ENCODE measurements at regions not wholly inside any gene's neighbourhood (a gene's known extent, or its start where the extent isn't known, plus 50 kb on each side); places are given as distances from the start of the nearest gene placed in this dataset.

DNA sequence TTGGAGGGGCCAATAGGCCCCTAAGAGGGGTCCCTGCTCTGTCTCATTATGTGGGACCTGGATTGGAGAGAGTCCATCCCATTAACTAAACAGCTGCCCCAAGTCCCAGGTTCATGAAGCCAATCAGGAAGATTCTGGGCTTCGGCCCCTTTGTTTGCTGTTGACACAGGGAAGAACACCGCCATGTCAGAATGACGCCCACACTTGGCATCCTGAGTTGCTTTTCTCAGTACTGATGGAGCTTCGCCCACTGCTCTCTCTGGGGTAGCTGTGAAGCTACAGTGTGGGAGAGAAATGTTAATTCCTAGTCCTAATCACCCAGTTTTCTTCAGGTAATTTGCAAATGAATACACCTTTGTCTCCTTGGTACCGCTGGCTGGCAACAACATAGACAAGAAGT is 264.7 kb downstream of the GLRX3 start:
- TF ChIP-seq, protein P1, sequence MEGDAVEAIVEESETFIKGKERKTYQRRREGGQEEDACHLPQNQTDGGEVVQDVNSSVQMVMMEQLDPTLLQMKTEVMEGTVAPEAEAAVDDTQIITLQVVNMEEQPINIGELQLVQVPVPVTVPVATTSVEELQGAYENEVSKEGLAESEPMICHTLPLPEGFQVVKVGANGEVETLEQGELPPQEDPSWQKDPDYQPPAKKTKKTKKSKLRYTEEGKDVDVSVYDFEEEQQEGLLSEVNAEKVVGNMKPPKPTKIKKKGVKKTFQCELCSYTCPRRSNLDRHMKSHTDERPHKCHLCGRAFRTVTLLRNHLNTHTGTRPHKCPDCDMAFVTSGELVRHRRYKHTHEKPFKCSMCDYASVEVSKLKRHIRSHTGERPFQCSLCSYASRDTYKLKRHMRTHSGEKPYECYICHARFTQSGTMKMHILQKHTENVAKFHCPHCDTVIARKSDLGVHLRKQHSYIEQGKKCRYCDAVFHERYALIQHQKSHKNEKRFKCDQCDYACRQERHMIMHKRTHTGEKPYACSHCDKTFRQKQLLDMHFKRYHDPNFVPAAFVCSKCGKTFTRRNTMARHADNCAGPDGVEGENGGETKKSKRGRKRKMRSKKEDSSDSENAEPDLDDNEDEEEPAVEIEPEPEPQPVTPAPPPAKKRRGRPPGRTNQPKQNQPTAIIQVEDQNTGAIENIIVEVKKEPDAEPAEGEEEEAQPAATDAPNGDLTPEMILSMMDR (conservative IDR thresholded peaks at IDR 0.05; ENCODE audit: low read length): no peak
- no peak for TF ChIP-seq EZH2phosphoT487 (IDR thresholded peaks at IDR 0.05; ENCODE audit: borderline replicate concordance)
